OCI-LY7 (cell line): ENCODE measurements at regions not wholly inside any gene's neighbourhood (a gene's known extent, or its start where the extent isn't known, plus 50 kb on each side); places are given as distances from the start of the nearest gene placed in this dataset.

Experiments used
- EZH2phosphoT487 ChIP-seq: fragments of 200-600 bp; sonication (generic); IDR thresholded peaks from 2 replicates; pipeline ENCODE4 v1.6.1; 2018; ENCODE audit warnings: low read depth, borderline replicate concordance, mild to moderate bottlenecking, mixed run types, antibody characterized with exemption, low read length, moderate library complexity, mixed read lengths
- TF ChIP-seq, protein P1 (sequence below): fragments of 200-600 bp; sonication (generic); conservative IDR thresholded peaks from 2 replicates; pipeline ENCODE4 v1.5.1; 2014; ENCODE audit warnings: mild to moderate bottlenecking, antibody characterized with exemption, low read length, moderate library complexity, mixed read lengths

DNA sequence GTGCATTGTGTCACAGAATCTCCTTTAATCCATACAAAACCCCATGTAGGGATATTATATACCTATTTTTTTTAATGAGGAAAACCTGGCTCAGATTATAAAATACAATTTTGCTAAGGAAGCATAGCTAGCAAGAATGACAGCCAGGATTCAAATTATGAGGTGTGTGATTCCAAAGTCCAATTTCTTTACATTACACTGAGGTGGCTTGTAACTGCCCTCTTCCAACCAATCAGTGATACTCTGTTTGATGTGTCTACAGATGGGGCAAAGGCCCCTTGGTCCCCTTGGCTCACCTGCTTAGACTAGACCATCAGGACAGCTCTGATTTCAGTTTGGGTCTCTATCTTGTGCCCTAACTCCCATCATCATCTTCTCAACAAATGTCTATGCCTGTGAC is 120.3 kb upstream of the ADAMTS9 start:
- TF ChIP-seq, protein P1, sequence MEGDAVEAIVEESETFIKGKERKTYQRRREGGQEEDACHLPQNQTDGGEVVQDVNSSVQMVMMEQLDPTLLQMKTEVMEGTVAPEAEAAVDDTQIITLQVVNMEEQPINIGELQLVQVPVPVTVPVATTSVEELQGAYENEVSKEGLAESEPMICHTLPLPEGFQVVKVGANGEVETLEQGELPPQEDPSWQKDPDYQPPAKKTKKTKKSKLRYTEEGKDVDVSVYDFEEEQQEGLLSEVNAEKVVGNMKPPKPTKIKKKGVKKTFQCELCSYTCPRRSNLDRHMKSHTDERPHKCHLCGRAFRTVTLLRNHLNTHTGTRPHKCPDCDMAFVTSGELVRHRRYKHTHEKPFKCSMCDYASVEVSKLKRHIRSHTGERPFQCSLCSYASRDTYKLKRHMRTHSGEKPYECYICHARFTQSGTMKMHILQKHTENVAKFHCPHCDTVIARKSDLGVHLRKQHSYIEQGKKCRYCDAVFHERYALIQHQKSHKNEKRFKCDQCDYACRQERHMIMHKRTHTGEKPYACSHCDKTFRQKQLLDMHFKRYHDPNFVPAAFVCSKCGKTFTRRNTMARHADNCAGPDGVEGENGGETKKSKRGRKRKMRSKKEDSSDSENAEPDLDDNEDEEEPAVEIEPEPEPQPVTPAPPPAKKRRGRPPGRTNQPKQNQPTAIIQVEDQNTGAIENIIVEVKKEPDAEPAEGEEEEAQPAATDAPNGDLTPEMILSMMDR, result no peak
- no peak for TF ChIP-seq EZH2phosphoT487
